ENCODE measurements at regions not wholly inside any gene's neighbourhood (a gene's known extent, or its start where the extent isn't known, plus 50 kb on each side); places are given as distances from the start of the nearest gene placed in this dataset.
"Not testable (repeated sequence)": the region's sequence is repeated elsewhere in the genome, so short reads cannot be mapped to it uniquely, and the experiment has no call there.

DNA sequence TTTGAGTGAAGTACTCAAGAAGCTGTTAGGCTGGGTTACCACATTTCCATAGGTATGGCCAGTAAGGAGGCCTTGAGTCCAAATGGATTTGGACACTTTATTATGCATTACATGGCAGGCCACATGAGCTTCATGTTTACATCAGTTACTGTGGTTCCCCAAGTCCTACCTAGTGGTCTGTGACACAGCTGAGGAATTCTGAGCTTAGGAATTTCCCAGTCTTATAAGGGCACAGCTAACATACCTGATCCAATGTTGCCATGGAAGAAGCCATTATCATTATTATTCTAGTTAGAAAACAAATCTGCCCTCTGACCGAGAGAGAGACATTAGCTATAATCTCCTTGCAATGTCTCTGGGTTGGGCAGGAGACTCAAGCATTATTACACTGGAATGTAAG lies 174.4 kb upstream of the NUDT10 start:
- ATAC-seq (ENCODE audit: low read depth in 2 of 2): no peak
- DNase-seq: no peak

DNA sequence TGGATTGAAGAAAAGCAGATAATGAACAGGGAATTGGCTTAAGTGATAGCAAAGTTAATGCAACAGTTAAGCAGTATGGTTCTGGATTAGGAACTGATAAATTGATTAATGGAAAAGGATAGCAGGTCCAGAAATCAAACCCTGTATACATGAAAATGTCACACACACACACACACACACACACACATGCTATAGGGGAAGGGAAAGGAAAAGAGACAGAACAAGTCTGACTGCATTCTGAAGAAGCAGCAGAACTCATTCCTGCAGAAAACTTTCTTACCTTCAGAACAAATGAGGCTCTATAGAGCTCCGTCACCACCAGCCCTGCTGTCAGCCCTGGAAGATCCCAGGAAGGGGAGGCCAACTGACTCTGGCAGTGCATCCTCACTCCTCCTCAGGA lies 173.2 kb upstream of the NUDT10 start:
- H3K4me1 Mint-ChIP-seq; ATAC-seq (ENCODE audit: low read depth in 2 of 2); H3K4me3 ChIP-seq (ENCODE audit: low read depth, low read length); H3K27me3 Mint-ChIP-seq; H3K4me1 ChIP-seq (ENCODE audit: control insufficient read depth, insufficient read depth, low read length, poor library complexity, severe bottlenecking); H3K36me3 ChIP-seq (ENCODE audit: control insufficient read depth, insufficient read depth, low read length); H3K4me3 Mint-ChIP-seq; H3K9me3 ChIP-seq (ENCODE audit: control insufficient read depth in 2 of 2, low read length in 2 of 2); DNase-seq; H3K27ac ChIP-seq (ENCODE audit: insufficient read depth, low read length, poor library complexity, severe bottlenecking); H3K9me3 Mint-ChIP-seq; H3K27ac Mint-ChIP-seq; H3K36me3 Mint-ChIP-seq; H3K27me3 ChIP-seq (ENCODE audit: control insufficient read depth, insufficient read depth, low read length): not testable (repeated sequence)

More for the DNA sequence above, 174.4 kb upstream of the NUDT10 start:
- H3K27ac Mint-ChIP-seq: no peak overlapping the region
- no peaks in the 10 kb centered on the region for H3K9me3 ChIP-seq (ENCODE audit: control insufficient read depth in 2 of 2, low read length in 2 of 2)
- no peak overlapping the region for H3K4me3 Mint-ChIP-seq
- H3K4me3 ChIP-seq (ENCODE audit: low read depth, low read length): no peak overlapping the region
- H3K27ac ChIP-seq (ENCODE audit: insufficient read depth, low read length, poor library complexity, severe bottlenecking): no peak overlapping the region
- H3K9me3 Mint-ChIP-seq: peaks cover 0 to 3% (median 0%) of the 10 kb centered on the region in 7 donors
- no peaks in the 10 kb centered on the region for H3K36me3 Mint-ChIP-seq
- H3K27me3 Mint-ChIP-seq: no peaks in the 10 kb centered on the region
- H3K4me1 ChIP-seq (ENCODE audit: control insufficient read depth, insufficient read depth, low read length, poor library complexity, severe bottlenecking): no peaks in the 10 kb centered on the region
- H3K27me3 ChIP-seq (ENCODE audit: control insufficient read depth, insufficient read depth, low read length): no peaks in the 10 kb centered on the region
- no peaks in the 10 kb centered on the region for H3K36me3 ChIP-seq (ENCODE audit: control insufficient read depth, insufficient read depth, low read length)
- no peaks in the 10 kb centered on the region for H3K4me1 Mint-ChIP-seq

DNA sequence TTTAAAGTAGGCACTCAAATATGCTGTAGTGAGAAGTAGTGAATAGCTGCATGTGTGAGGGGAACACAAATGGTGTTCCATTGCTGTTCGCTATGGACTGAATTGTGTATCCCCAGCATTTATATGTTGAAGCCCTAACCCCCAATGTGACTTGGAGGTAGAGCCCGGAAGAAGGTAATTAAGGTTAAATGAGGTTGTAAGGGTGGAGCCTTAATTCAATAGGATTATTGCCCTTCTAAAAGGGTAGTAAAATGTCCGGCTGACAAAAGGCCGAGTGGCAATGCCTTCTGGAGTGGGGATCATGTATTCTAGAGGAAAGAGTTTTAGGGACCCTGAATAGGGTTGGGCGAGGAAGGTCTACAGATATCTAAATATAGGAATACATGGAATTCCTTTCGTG lies 168.9 kb upstream of the NUDT10 start:
- ATAC-seq (ENCODE audit: low read depth in 2 of 2): no peak
- Histone ChIP-seq H3K4me1 (ENCODE audit: control insufficient read depth, insufficient read depth, low read length, poor library complexity, severe bottlenecking) (no peaks in the 10 kb centered on the region), H3K4me3 (ENCODE audit: low read depth, low read length) (no peak overlapping the region), H3K9me3 (ENCODE audit: control insufficient read depth in 2 of 2, low read length in 2 of 2) (no peaks in the 10 kb centered on the region), H3K27me3 (ENCODE audit: control insufficient read depth, insufficient read depth, low read length) (no peaks in the 10 kb centered on the region), H3K36me3 (ENCODE audit: control insufficient read depth, insufficient read depth, low read length) (no peaks in the 10 kb centered on the region), H3K27ac (ENCODE audit: insufficient read depth, low read length, poor library complexity, severe bottlenecking) (no peak overlapping the region)
- Mint-ChIP-seq H3K27me3 (no peaks in the 10 kb centered on the region), H3K4me3 (no peak overlapping the region), H3K4me1 (no peaks in the 10 kb centered on the region), H3K9me3 (no peaks in the 10 kb centered on the region), H3K27ac (no peak overlapping the region), H3K36me3 (no peaks in the 10 kb centered on the region)
- no peak for DNase-seq

DNA sequence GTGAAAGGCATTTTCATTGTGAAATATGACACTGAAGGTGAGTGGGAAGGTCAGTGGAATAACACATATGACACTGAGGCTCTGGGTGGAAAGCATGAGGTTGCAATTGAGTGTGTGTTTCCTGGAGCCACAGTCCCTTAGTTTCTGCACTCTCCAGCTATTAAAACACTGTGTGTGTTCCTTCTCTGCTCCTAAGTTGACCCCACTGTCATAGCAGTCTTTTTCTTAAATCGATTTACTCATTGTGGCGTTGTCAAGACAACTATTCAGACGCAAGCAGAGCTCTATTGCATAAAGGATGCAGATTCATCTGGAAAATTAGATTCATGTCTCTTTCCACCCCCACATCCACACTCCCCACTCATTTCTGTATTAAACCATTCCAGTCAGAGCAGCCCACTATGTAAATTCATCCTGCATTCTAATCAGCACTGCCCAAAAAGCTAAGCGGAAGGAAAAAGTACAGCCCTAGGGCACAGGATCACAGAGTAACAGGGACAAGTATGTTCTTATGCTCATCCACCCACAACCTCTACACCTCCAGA lies 154.2 kb upstream of the NUDT10 start:
- H3K4me3 Mint-ChIP-seq; H3K4me1 ChIP-seq (ENCODE audit: control insufficient read depth, insufficient read depth, low read length, poor library complexity, severe bottlenecking); H3K36me3 Mint-ChIP-seq; H3K27ac ChIP-seq (ENCODE audit: insufficient read depth, low read length, poor library complexity, severe bottlenecking); ATAC-seq (ENCODE audit: low read depth in 2 of 2); DNase-seq; H3K9me3 ChIP-seq (ENCODE audit: control insufficient read depth in 2 of 2, low read length in 2 of 2); H3K4me3 ChIP-seq (ENCODE audit: low read depth, low read length); H3K27ac Mint-ChIP-seq; H3K27me3 ChIP-seq (ENCODE audit: control insufficient read depth, insufficient read depth, low read length); H3K9me3 Mint-ChIP-seq; H3K36me3 ChIP-seq (ENCODE audit: control insufficient read depth, insufficient read depth, low read length); H3K27me3 Mint-ChIP-seq; H3K4me1 Mint-ChIP-seq: not testable (repeated sequence)

DNA sequence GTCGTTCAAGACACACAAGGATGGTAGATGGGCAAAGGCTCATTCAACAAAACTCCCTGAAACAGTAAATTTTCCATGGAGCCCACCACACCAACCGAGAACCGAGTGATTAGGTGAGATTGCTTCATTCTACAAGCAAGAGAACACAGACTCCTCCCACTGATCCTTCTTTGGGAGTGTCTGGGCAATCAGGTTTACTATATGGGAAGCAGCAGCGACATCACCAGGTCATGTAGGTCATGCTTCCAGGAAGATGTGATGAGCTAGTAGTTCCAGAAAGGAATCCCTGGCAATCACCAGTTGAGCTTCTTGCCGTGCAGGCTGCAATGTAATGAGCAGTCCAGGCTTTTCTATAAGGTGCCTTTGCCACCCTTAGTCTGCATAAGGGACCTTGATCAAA lies 152.8 kb upstream of the NUDT10 start:
- H3K36me3 Mint-ChIP-seq; H3K27ac ChIP-seq (ENCODE audit: insufficient read depth, low read length, poor library complexity, severe bottlenecking); H3K27me3 Mint-ChIP-seq; H3K4me3 Mint-ChIP-seq; H3K27me3 ChIP-seq (ENCODE audit: control insufficient read depth, insufficient read depth, low read length); H3K36me3 ChIP-seq (ENCODE audit: control insufficient read depth, insufficient read depth, low read length); H3K4me1 Mint-ChIP-seq; H3K4me3 ChIP-seq (ENCODE audit: low read depth, low read length); H3K9me3 ChIP-seq (ENCODE audit: control insufficient read depth in 2 of 2, low read length in 2 of 2); H3K4me1 ChIP-seq (ENCODE audit: control insufficient read depth, insufficient read depth, low read length, poor library complexity, severe bottlenecking); DNase-seq; H3K27ac Mint-ChIP-seq; ATAC-seq (ENCODE audit: low read depth in 2 of 2); H3K9me3 Mint-ChIP-seq: not testable (repeated sequence)

DNA sequence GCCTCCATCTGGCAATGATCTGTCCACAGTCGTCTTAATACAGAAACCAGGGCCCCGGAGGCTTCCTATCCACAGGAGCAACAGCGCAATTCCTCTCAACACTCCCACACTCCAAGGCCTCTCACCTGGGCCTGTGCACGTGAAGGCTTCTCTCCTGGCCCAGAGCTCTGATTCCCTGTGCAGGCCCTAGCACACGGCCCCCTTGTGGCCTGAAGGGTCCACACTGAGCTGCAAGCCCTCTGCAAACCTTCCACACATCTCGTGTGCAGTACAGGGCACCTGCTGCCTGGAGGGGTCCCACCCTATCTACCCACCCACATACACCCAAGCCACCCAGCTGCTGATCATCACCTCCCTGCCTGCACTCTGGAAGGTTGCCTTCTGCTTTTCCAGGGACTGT lies 150.1 kb upstream of the NUDT10 start:
- Mint-ChIP-seq H3K27ac (no peak overlapping the region), H3K27me3 (no peaks in the 10 kb centered on the region), H3K9me3 (no peaks in the 10 kb centered on the region), H3K36me3 (no peaks in the 10 kb centered on the region), H3K4me3 (no peak overlapping the region), H3K4me1 (no peaks in the 10 kb centered on the region)
- H3K36me3 ChIP-seq (ENCODE audit: control insufficient read depth, insufficient read depth, low read length): no peaks in the 10 kb centered on the region
- ATAC-seq (ENCODE audit: low read depth in 2 of 2): no peak
- no peaks in the 10 kb centered on the region for H3K27me3 ChIP-seq (ENCODE audit: control insufficient read depth, insufficient read depth, low read length)
- H3K4me3 ChIP-seq (ENCODE audit: low read depth, low read length): no peak overlapping the region
- DNase-seq: no peak
- no peaks in the 10 kb centered on the region for H3K4me1 ChIP-seq (ENCODE audit: control insufficient read depth, insufficient read depth, low read length, poor library complexity, severe bottlenecking)
- H3K9me3 ChIP-seq (ENCODE audit: control insufficient read depth in 2 of 2, low read length in 2 of 2): no peaks in the 10 kb centered on the region
- no peak overlapping the region for H3K27ac ChIP-seq (ENCODE audit: insufficient read depth, low read length, poor library complexity, severe bottlenecking)

DNA sequence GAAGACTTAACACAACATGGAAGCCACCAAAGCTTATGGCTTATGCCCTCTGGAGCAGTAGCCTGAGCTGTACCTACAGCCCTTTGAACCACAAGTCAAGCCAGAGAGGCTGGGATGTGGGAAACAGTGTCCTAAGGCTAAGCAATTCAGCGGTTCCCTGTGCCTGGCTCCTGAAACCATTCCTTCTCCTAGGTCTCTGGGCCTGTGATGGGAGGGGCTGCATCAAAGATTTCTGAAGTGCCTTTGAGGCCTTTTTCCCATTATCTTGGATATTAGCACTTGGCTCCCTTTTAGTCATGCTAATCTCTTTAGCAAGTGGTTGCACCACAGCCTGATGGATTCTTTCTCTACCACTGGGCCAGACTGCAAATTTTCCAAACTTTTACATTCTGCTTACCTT lies 140.5 kb upstream of the NUDT10 start:
- H3K27ac Mint-ChIP-seq: no peak overlapping the region
- H3K4me3 ChIP-seq (ENCODE audit: low read depth, low read length): no peak overlapping the region
- no peaks in the 10 kb centered on the region for H3K27me3 ChIP-seq (ENCODE audit: control insufficient read depth, insufficient read depth, low read length)
- H3K4me1 ChIP-seq (ENCODE audit: control insufficient read depth, insufficient read depth, low read length, poor library complexity, severe bottlenecking): no peaks in the 10 kb centered on the region
- ATAC-seq (ENCODE audit: low read depth in 2 of 2): no peak
- no peaks in the 10 kb centered on the region for H3K4me1 Mint-ChIP-seq
- peaks cover 0 to 12% (median 3%) of the 10 kb centered on the region in 7 donors for H3K9me3 Mint-ChIP-seq
- no peak overlapping the region for H3K27ac ChIP-seq (ENCODE audit: insufficient read depth, low read length, poor library complexity, severe bottlenecking)
- H3K27me3 Mint-ChIP-seq: no peaks in the 10 kb centered on the region
- no peaks in the 10 kb centered on the region for H3K36me3 ChIP-seq (ENCODE audit: control insufficient read depth, insufficient read depth, low read length)
- DNase-seq: no peak
- no peak overlapping the region for H3K4me3 Mint-ChIP-seq
- H3K9me3 ChIP-seq (ENCODE audit: control insufficient read depth in 2 of 2, low read length in 2 of 2): peaks cover 0 to 2% of the 10 kb centered on the region in 2 experiments
- peaks cover 11% of the 10 kb centered on the region for H3K36me3 Mint-ChIP-seq

DNA sequence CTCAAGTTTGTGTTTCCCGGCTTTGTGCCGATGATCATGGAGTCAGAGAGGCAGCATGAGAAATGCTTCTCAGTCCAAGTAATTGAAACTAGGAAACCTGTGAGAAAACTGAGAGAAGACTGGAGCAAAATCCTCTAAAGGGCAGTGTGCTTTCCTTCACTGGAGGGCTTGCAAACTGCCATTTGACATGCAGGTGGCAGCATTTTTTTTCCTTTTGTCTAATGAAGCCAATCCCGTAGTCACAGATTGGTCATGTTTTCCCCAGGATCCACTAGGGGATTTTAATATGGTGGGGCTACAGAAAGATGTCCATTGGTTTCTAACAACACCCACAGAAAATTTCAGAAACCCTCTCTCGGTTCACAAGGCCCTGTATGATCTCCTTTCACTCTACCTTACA lies 117.4 kb upstream of the NUDT10 start:
- Histone ChIP-seq H3K4me3 (ENCODE audit: low read depth, low read length) (no peak overlapping the region), H3K36me3 (ENCODE audit: control insufficient read depth, insufficient read depth, low read length) (no peaks in the 10 kb centered on the region)
- no peak overlapping the region for H3K27ac Mint-ChIP-seq

More for the DNA sequence above, 117.4 kb upstream of the NUDT10 start:
- Histone ChIP-seq H3K4me1 (ENCODE audit: control insufficient read depth, insufficient read depth, low read length, poor library complexity, severe bottlenecking) (no peaks in the 10 kb centered on the region), H3K9me3 (ENCODE audit: control insufficient read depth in 2 of 2, low read length in 2 of 2) (no peaks in the 10 kb centered on the region), H3K27ac (ENCODE audit: insufficient read depth, low read length, poor library complexity, severe bottlenecking) (no peak overlapping the region), H3K27me3 (ENCODE audit: control insufficient read depth, insufficient read depth, low read length) (no peaks in the 10 kb centered on the region)
- no peaks in the 10 kb centered on the region for H3K27me3 Mint-ChIP-seq
- ATAC-seq (ENCODE audit: low read depth in 2 of 2) (no peak), DNase-seq (no peak)
- peaks cover 0 to 4% (median 0%) of the 10 kb centered on the region in 7 donors for H3K9me3 Mint-ChIP-seq
- no peak overlapping the region for H3K4me3 Mint-ChIP-seq
- no peaks in the 10 kb centered on the region for H3K4me1 Mint-ChIP-seq
- no peaks in the 10 kb centered on the region for H3K36me3 Mint-ChIP-seq

Data from CD4-positive, CD25-positive, alpha-beta regulatory T cell (primary cell).